ENCODE measurements at regions not wholly inside any gene's neighbourhood (a gene's known extent, or its start where the extent isn't known, plus 50 kb on each side); places are given as distances from the start of the nearest gene placed in this dataset.

DNA sequence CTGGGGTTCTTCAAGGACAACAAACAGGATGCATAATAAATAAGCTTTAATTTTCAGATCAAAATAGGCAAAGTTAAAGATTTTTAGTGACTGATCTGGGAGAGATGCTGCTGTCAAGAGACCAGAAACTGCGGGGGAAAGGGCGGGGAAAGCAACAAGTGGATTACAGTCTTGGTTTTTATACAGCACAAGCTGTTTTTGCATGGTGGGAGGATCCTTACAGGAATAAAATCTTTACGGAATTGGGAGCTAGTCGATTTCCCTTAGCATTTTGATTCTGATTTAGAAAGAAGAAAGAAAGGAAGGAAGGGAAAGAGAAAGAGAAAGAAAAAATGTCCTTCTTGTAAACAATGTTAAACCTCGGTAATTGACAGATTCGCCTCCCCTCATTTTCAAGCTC, 242.3 kb upstream of the SP8 start:
- TF ChIP-seq ZNF274 (IDR thresholded peaks at IDR 0.05; ENCODE audit: low read depth, low read length) (no peak), YY1 (IDR thresholded peaks at IDR 0.05; ENCODE audit: insufficient read depth, insufficient read length) (no peak), SUZ12 (IDR thresholded peaks at IDR 0.05; ENCODE audit: extremely low read depth, insufficient read depth, insufficient read length) (no peak)
